Small intestine (tissue), 7 donors: ENCODE measurements at regions not wholly inside any gene's neighbourhood (a gene's known extent, or its start where the extent isn't known, plus 50 kb on each side); places are given as distances from the start of the nearest gene placed in this dataset.

Experiments used
- DNase-seq, 2 donors: peaks; one replicate each; pipeline versions ENCODE4 v3.0.0 to v3.0.0-alpha.2; 2013
- FAIRE-seq: peaks from 2 replicates; lab custom pipeline; 2012; peaks lifted over from hg19 to GRCh38; lab: Jason Lieb, UNC
- H3K27ac ChIP-seq, 3 donors: one replicate each; pipeline ENCODE4 v1.5.1; 2013; ENCODE audit warnings: low read length in 2 of 3, mild to moderate bottlenecking in 2 of 3, control low read depth in 1 of 3, inconsistent platforms in 1 of 3, low read depth in 1 of 3, moderate library complexity in 1 of 3
- H3K27me3 ChIP-seq, 3 donors: one replicate each; pipeline ENCODE4 v1.6.1; 2013; ENCODE audit warnings: low read length in 3 of 3, inconsistent platforms in 1 of 3; ENCODE audit not compliant: control insufficient read depth in 3 of 3, insufficient read depth in 3 of 3
- H3K36me3 ChIP-seq, 3 donors: one replicate each; pipeline ENCODE4 v1.6.1; 2013; ENCODE audit warnings: low read length in 3 of 3, inconsistent platforms in 1 of 3, low read depth in 1 of 3, mild to moderate bottlenecking in 1 of 3, moderate library complexity in 1 of 3; ENCODE audit not compliant: control insufficient read depth in 3 of 3, insufficient read depth in 2 of 3
- H3K4me1 ChIP-seq, 3 donors: one replicate each; pipeline ENCODE4 v1.6.1; 2013; ENCODE audit warnings: low read length in 2 of 3, inconsistent platforms in 1 of 3, low read depth in 1 of 3, mild to moderate bottlenecking in 1 of 3, moderate library complexity in 1 of 3; ENCODE audit not compliant: control insufficient read depth in 3 of 3, insufficient read depth in 2 of 3
- H3K4me3 ChIP-seq, 3 donors: one replicate each; pipeline ENCODE4 v1.5.1; 2013; ENCODE audit warnings: low read length in 3 of 3, control low read depth in 1 of 3, inconsistent platforms in 1 of 3, low read depth in 1 of 3, mild to moderate bottlenecking in 1 of 3, moderate library complexity in 1 of 3
- H3K9me3 ChIP-seq, 2 donors: one replicate each; pipeline ENCODE4 v1.6.1; 2013; ENCODE audit warnings: low read depth in 1 of 2, low read length in 1 of 2; ENCODE audit not compliant: control insufficient read depth in 2 of 2, insufficient read depth in 1 of 2
- WGBS, 3 donors: extraction: QIAGEN DNeasy Blood & Tissue Kit; methylation state at CpG; one replicate each; pipeline ENCODE4 v1.1.7; 2013; 5-methylcytosine and 5-hydroxymethylcytosine counted together
- donor health status: healthy with polysubstance abuse.
- donor health status: control.
- donor health status: control.
- donor health status: Bipolar disorder and iron deficiency.
- donor health status: healthy.

GRCh38 chr1:29810121-29811120 is 574.1 kb downstream of the PTPRU start:
- Histone ChIP-seq H3K36me3 (no peaks in the 10 kb centered on the region), H3K9me3 (no peaks in the 10 kb centered on the region), H3K4me1 (no peaks in the 10 kb centered on the region), H3K27me3 (no peaks in the 10 kb centered on the region), H3K4me3 (no peak overlapping the region), H3K27ac (no peak overlapping the region)
- no peak for FAIRE-seq
- no peak for DNase-seq
- 69 to 84% (median 80%) methylated on average over 22 of the region's 22 CpGs for WGBS, 3 donors

DNA sequence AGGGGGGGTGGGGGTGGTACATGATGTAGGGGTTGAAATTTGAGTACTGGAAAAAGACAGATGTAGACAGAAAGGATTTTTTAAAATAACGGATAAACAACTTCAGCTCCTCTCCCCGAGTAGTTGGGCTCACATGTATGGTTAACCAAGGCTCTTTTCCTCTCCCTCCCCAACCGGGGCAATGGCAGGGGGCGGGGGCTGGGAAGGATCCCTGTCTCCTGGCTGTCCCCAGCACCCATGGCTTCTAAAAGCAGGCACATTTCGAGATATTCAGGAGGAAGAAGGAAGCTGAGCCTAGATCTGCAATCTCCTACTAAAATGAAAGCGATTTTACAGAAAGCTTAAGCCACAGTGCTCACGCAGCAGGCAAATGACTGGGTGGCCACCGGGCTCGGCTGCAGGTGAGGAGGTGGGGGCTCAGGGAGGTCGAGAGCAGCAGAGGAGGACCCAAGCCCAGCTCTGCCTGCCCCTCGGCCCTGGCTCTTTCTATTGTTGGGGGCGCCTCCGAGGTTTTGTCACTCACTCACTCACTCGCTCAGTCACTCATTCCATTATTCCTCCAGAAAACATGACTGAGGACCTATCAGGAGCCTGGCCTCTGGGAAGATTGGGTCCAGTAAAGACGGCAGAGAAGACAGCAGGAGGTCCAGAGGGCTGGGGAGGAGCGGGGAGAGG is 573.3 kb downstream of the PTPRU start:
- no peaks in the 10 kb centered on the region for H3K27me3 ChIP-seq
- FAIRE-seq (no peak), DNase-seq (no peak)
- no peaks in the 10 kb centered on the region for H3K36me3 ChIP-seq
- H3K27ac ChIP-seq: no peak overlapping the region
- H3K4me3 ChIP-seq: no peak overlapping the region
- no peaks in the 10 kb centered on the region for H3K4me1 ChIP-seq
- WGBS, 3 donors: 63 to 70% (median 65%) methylated on average over 16 of the region's 16 CpGs
- no peaks in the 10 kb centered on the region for H3K9me3 ChIP-seq

- no peak for DNase-seq
- Histone ChIP-seq H3K4me1 (no peaks in the 10 kb centered on the region), H3K36me3 (no peaks in the 10 kb centered on the region), H3K27me3 (no peaks in the 10 kb centered on the region), H3K4me3 (no peak overlapping the region), H3K9me3 (no peaks in the 10 kb centered on the region), H3K27ac (no peak overlapping the region)
- WGBS, 3 donors: 82 to 84% (median 83%) methylated on average over 8 of the region's 8 CpGs
- FAIRE-seq: no peak
Observed at GRCh38 chr1:29808141-29808995, 572.0 kb downstream of the PTPRU start.

GRCh38 chr1:29807689-29808088 is 571.4 kb downstream of the PTPRU start:
- Histone ChIP-seq H3K36me3 (no peaks in the 10 kb centered on the region), H3K27me3 (no peaks in the 10 kb centered on the region), H3K9me3 (no peaks in the 10 kb centered on the region), H3K4me3 (no peak overlapping the region), H3K4me1 (no peaks in the 10 kb centered on the region), H3K27ac (no peak overlapping the region)
- FAIRE-seq: no peak
- no peak for DNase-seq
- WGBS, 3 donors: 83 to 90% (median 87%) methylated on average over 5 of the region's 5 CpGs

GRCh38 chr1:29806646-29807319 is 570.5 kb downstream of the PTPRU start:
- DNase-seq (no peak), FAIRE-seq (no peak)
- Histone ChIP-seq H3K4me1 (no peaks in the 10 kb centered on the region), H3K27ac (no peak overlapping the region), H3K27me3 (no peaks in the 10 kb centered on the region), H3K9me3 (no peaks in the 10 kb centered on the region), H3K4me3 (no peak overlapping the region), H3K36me3 (no peaks in the 10 kb centered on the region)
- 53 to 63% (median 59%) methylated on average over 4 of the region's 4 CpGs for WGBS, 3 donors

DNA sequence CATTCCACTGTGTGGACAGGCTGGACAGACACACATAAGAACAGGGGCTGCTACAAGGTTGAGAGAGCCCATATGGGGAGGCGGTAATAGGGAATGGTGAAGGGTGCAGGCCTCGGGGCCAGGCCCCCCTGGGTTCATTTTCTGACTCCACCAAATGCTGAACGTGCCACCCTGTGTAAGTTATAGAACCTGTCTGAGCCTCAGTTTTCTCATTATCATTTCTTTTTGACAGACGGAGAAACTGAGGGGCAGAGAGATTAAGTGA is 569.5 kb downstream of the PTPRU start:
- Histone ChIP-seq H3K9me3 (no peaks in the 10 kb centered on the region), H3K27ac (no peak overlapping the region), H3K27me3 (no peaks in the 10 kb centered on the region), H3K4me1 (no peaks in the 10 kb centered on the region), H3K36me3 (no peaks in the 10 kb centered on the region), H3K4me3 (no peak overlapping the region)
- DNase-seq (no peak), FAIRE-seq (no peak)
- 79 to 91% (median 89%) methylated on average over 4 of the region's 4 CpGs for WGBS, 3 donors

DNA sequence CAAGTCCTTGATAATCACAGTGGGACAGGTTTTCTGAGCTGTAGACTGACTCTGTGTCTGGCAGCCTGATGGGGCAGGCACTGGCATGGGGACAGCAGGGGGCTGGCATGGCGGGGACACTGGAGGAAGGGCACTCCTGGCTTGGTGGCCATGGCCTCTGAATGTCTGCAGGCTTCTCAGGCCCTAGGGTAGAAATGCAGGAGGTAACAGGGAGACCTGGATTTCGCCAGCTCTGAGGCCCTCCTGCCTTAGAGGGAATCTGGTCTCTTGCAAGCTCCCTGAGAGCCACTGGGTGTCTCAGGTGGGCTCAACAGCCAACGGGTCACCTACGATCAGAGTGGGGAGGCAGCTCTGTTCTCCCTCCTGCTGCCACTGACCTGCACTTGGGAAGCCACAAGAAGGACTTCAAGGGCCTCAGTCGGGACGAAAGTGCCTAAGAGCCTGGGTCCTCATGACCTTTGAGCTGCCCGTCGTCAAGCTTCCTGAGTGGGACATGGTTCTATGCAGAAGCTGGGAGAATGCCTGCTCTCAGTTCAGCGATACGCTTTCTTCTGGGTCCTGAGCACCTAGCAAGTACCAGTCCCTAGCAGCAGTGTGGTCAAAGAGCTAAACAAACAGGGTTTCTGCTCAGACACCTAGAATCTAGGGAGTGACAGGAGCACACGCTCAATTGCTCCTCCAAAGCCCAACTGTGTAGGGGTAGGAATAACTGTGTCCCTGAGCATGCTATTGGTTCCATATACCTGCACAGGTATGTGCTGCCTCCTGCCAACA is 569.0 kb downstream of the PTPRU start:
- Histone ChIP-seq H3K4me1 (no peaks in the 10 kb centered on the region), H3K27ac (no peak overlapping the region), H3K36me3 (no peaks in the 10 kb centered on the region), H3K27me3 (no peaks in the 10 kb centered on the region), H3K9me3 (no peaks in the 10 kb centered on the region), H3K4me3 (no peak overlapping the region)
- FAIRE-seq (no peak), DNase-seq (no peak)
- WGBS, 3 donors: 56 to 73% (median 71%) methylated on average over 11 of the region's 11 CpGs
